Endothelial cell of umbilical vein (primary cell): ENCODE measurements at regions not wholly inside any gene's neighbourhood (a gene's known extent, or its start where the extent isn't known, plus 50 kb on each side); places are given as distances from the start of the nearest gene placed in this dataset.

Source experiments
- CTCF ChIP-seq, 2 donors: IDR thresholded peaks; 1 replicate in 1 of 2; 2 replicates in 1 of 2; pipeline ENCODE4 v1.5.1; 2011; ENCODE audit warnings: low read length in 2 of 2, mild to moderate bottlenecking in 2 of 2, moderate library complexity in 2 of 2, control low read depth in 1 of 2, inconsistent platforms in 1 of 2, low read depth in 1 of 2; ENCODE audit not compliant: insufficient read depth in 1 of 2; ENCODE audit errors: extremely low read depth in 1 of 2
- EZH2 ChIP-seq: IDR thresholded peaks from 2 replicates; pipeline ENCODE4 v1.6.1; 2012; ENCODE audit warnings: borderline replicate concordance, low read depth, mild to moderate bottlenecking, moderate library complexity, low read length, inconsistent platforms; ENCODE audit not compliant: severe bottlenecking
- FOS ChIP-seq: IDR thresholded peaks from 2 replicates; pipeline ENCODE4 v1.6.1; 2011; ENCODE audit warnings: mild to moderate bottlenecking, low read length, moderate library complexity, borderline replicate concordance; ENCODE audit not compliant: insufficient read depth
- JUN ChIP-seq: IDR thresholded peaks from 2 replicates; pipeline ENCODE4 v1.6.1; 2011; ENCODE audit warnings: borderline replicate concordance, low read depth; ENCODE audit not compliant: insufficient read length, insufficient read depth
- MAX ChIP-seq: IDR thresholded peaks from 2 replicates; pipeline ENCODE4 v1.6.1; 2011; ENCODE audit not compliant: insufficient read depth, insufficient read length
- MYC ChIP-seq: IDR thresholded peaks from one replicate; pipeline ENCODE4 v1.6.1; 2011; ENCODE audit warnings: mild to moderate bottlenecking, low read depth, low read length
- POLR2A ChIP-seq: IDR thresholded peaks from 2 replicates; pipeline ENCODE4 v1.6.1; 2012; ENCODE audit warnings: low read depth, mild to moderate bottlenecking, control low read depth, low read length
- POLR2AphosphoS5 ChIP-seq: IDR thresholded peaks from 2 replicates; pipeline ENCODE4 v1.6.1; 2012; ENCODE audit warnings: low read depth, mild to moderate bottlenecking, control low read depth, low read length, moderate library complexity; ENCODE audit not compliant: insufficient read depth

- TF ChIP-seq POLR2A (no peak), CTCF (IDR thresholded peaks at IDR 0.05; ENCODE audit: extremely low read depth in 1 of 2, insufficient read depth in 1 of 2, low read depth in 1 of 2, low read length in 2 of 2) (no peak), MAX (no peak), EZH2 (no peak), JUN (no peak), POLR2AphosphoS5 (no peak), MYC (no peak), FOS (no peak)
Observed at GRCh38 chr4:115759231-115759630, 645.8 kb upstream of the NDST4 start.
